DOHH2 (cell line): ENCODE measurements at regions not wholly inside any gene's neighbourhood (a gene's known extent, or its start where the extent isn't known, plus 50 kb on each side); places are given as distances from the start of the nearest gene placed in this dataset.

Experiments
- H3F3A ChIP-seq: fragments of 200-600 bp; sonication (generic), shearing (Covaris generic); 2 replicates; pipeline ENCODE4 v1.6.0; 2016; ENCODE audit warnings: antibody characterized with exemption, mild to moderate bottlenecking; ENCODE audit not compliant: control insufficient read depth, insufficient read depth
- H3K27ac ChIP-seq: fragments of 200-600 bp; sonication (generic); 2 replicates; pipeline ENCODE4 v1.5.1; 2014; ENCODE audit warnings: low read depth, mild to moderate bottlenecking, low read length, moderate library complexity
- H3K27me3 ChIP-seq: fragments of 200-600 bp; sonication (generic); 2 replicates; pipeline ENCODE4 v1.6.1; 2014; ENCODE audit warnings: mild to moderate bottlenecking, low read length, mixed read lengths; ENCODE audit not compliant: control insufficient read depth
- H3K36me3 ChIP-seq: fragments of 200-600 bp; sonication (generic); 2 replicates; pipeline ENCODE4 v1.6.1; 2014; ENCODE audit warnings: mild to moderate bottlenecking, low read length, moderate library complexity, mixed read lengths; ENCODE audit not compliant: control insufficient read depth
- H3K4me1 ChIP-seq: fragments of 200-600 bp; sonication (generic); 2 replicates; pipeline ENCODE4 v1.6.1; 2014; ENCODE audit warnings: mild to moderate bottlenecking, low read length, mixed read lengths; ENCODE audit not compliant: control insufficient read depth
- H3K4me2 ChIP-seq: fragments of 200-600 bp; sonication (generic); 2 replicates; pipeline ENCODE4 v1.6.0; 2014; ENCODE audit warnings: mild to moderate bottlenecking, low read length, moderate library complexity
- H3K4me3 ChIP-seq: fragments of 200-600 bp; sonication (generic); 2 replicates; pipeline ENCODE4 v1.5.1; 2014; ENCODE audit warnings: mild to moderate bottlenecking, low read length, mixed read lengths
- H3K79me2 ChIP-seq: fragments of 200-600 bp; sonication (generic); 2 replicates; pipeline ENCODE4 v1.6.1; 2014; ENCODE audit warnings: mild to moderate bottlenecking, low read length, mixed read lengths; ENCODE audit not compliant: control insufficient read depth
- H3K9me2 ChIP-seq: fragments of 200-600 bp; sonication (generic); replicated peaks from 2 replicates; pipeline ENCODE4 v1.6.1; 2014; ENCODE audit warnings: mild to moderate bottlenecking, low read length, mixed read lengths; ENCODE audit not compliant: control insufficient read depth
- H3K9me3 ChIP-seq: fragments of 200-600 bp; sonication (generic); 2 replicates; pipeline ENCODE4 v1.6.1; 2014; ENCODE audit warnings: antibody characterized with exemption, low read length, mixed read lengths; ENCODE audit not compliant: control insufficient read depth, insufficient read depth
- H4K20me1 ChIP-seq: fragments of 200-600 bp; sonication (generic); 2 replicates; pipeline ENCODE4 v1.6.0; 2014; ENCODE audit warnings: low read depth, mild to moderate bottlenecking, antibody characterized with exemption, low read length, moderate library complexity; ENCODE audit not compliant: control insufficient read depth, insufficient read depth
- EZH2phosphoT487 ChIP-seq: fragments of 200-600 bp; sonication (generic); IDR thresholded peaks from 2 replicates; pipeline ENCODE4 v1.6.1; 2017; ENCODE audit warnings: borderline replicate concordance, mild to moderate bottlenecking, antibody characterized with exemption, low read length, moderate library complexity, mixed read lengths
- TF ChIP-seq, protein P1 (sequence below): fragments of 200-600 bp; sonication (generic); IDR thresholded peaks from one replicate; pipeline ENCODE4 v1.5.1; 2014; ENCODE audit warnings: antibody characterized with exemption, mild to moderate bottlenecking, low read depth, low read length; ENCODE audit not compliant: poor library complexity, severe bottlenecking

DNA sequence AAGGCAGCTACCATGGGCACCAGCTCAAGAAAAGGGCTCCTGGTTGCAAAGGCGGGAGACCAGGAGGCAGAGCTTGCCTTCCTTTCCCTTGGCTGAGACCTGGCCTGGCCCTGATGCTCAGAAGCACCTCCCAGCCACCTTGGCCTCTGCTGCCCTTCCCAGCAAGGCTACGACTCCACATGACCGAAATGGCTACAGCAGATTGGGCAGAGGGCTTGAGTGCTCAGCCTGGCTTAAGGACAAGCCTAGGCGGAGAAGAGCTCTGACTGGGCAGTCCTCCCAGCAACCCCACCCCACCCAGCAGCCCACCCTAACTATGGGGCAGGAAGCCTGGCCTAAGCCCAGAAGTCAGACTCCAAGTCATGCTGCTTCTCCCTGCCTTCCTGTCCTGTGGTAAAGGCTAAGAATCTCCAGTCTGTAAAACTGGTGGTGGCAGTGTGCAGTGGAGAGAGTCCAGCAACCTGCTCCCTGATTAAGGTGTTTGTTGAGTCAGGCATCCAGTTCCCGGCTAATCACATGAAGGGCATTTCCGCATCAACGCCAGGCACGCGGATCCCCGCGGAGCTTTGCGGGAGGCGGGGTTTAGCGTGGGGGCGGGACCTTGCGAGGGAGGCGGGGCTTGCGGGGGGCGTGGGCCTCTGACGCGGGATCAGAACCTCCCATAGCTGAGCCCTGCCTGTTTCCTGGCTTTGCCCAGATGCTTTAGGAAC is 256.0 kb downstream of the BCL11A start:
- no peaks in the 10 kb centered on the region for H4K20me1 ChIP-seq

DNA sequence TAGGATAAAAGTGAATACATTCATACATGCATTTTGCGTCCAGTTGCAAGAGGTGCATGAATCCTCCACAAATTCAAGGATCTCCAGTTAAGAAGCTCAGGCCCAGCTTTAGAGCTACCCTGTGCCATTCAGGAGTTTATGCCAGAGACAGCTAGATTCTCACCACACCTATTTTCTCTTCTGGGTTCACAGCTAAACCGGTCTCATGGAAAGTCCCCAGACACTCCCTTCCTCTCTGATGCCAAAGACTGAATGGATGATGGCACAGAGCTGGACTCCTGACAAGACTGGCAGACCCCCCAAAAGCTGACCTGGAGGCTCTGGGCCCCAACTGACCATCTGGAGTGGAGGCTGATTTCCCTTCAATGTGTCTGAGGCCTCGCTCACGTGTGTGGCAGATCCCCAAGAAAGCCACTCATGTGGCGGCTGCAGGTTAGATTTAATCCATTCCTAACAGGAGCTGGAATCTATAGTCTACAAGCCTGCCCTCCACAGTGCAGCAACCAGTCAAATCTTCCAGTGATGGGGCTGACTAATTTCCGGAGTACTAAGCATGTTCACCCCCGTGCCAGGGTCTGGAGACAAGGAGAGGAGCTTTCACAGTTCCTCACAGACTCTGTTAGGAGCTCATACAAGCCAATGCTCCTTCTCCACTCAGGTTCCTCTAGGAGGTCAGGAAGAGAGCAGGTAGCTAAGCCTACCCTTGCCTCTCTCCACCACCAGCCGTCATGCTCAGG is 257.1 kb downstream of the BCL11A start:
- no peaks in the 10 kb centered on the region for H4K20me1 ChIP-seq
- 0 out of 2 replicates have a peak, but pooled peaks cover 2% of the 10 kb centered on the region for H3F3A ChIP-seq
- no peaks in the 10 kb centered on the region for H3K9me2 ChIP-seq
- H3K4me2 ChIP-seq, result no peak overlapping the region
- TF ChIP-seq EZH2phosphoT487, result no peak
- TF ChIP-seq, protein P1, sequence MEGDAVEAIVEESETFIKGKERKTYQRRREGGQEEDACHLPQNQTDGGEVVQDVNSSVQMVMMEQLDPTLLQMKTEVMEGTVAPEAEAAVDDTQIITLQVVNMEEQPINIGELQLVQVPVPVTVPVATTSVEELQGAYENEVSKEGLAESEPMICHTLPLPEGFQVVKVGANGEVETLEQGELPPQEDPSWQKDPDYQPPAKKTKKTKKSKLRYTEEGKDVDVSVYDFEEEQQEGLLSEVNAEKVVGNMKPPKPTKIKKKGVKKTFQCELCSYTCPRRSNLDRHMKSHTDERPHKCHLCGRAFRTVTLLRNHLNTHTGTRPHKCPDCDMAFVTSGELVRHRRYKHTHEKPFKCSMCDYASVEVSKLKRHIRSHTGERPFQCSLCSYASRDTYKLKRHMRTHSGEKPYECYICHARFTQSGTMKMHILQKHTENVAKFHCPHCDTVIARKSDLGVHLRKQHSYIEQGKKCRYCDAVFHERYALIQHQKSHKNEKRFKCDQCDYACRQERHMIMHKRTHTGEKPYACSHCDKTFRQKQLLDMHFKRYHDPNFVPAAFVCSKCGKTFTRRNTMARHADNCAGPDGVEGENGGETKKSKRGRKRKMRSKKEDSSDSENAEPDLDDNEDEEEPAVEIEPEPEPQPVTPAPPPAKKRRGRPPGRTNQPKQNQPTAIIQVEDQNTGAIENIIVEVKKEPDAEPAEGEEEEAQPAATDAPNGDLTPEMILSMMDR, result no peak
- no peak overlapping the region for H3K27ac ChIP-seq
- no peak overlapping the region for H3K4me3 ChIP-seq
- no peaks in the 10 kb centered on the region for H3K9me3 ChIP-seq
- no peaks in the 10 kb centered on the region for H3K79me2 ChIP-seq
- H3K4me1 ChIP-seq, result no peaks in the 10 kb centered on the region
- H3K36me3 ChIP-seq, result no peaks in the 10 kb centered on the region
- no peaks in the 10 kb centered on the region for H3K27me3 ChIP-seq

More for the DNA sequence above, 256.0 kb downstream of the BCL11A start:
- no peaks in the 10 kb centered on the region for H3K9me2 ChIP-seq
- H3K27ac ChIP-seq, result no peak overlapping the region
- TF ChIP-seq, protein P1, result no peak
- TF ChIP-seq EZH2phosphoT487, result no peak
- H3K4me1 ChIP-seq, result no peaks in the 10 kb centered on the region
- no peaks in the 10 kb centered on the region for H3K79me2 ChIP-seq
- H3K9me3 ChIP-seq, result no peaks in the 10 kb centered on the region
- H3K27me3 ChIP-seq, result no peaks in the 10 kb centered on the region
- H3K36me3 ChIP-seq, result no peaks in the 10 kb centered on the region
- no peak overlapping the region for H3K4me2 ChIP-seq
- no peak overlapping the region for H3K4me3 ChIP-seq
- 0 out of 2 replicates have a peak, but pooled peaks cover 2% of the 10 kb centered on the region for H3F3A ChIP-seq

GRCh38 chr2:60295636-60295962 is 257.9 kb downstream of the BCL11A start:
- no peaks in the 10 kb centered on the region for H3F3A ChIP-seq
- H3K9me2 ChIP-seq, result no peaks in the 10 kb centered on the region
- H3K9me3 ChIP-seq, result no peaks in the 10 kb centered on the region
- TF ChIP-seq, protein P1, result peak; percentile 19
- TF ChIP-seq EZH2phosphoT487, result no peak
- no peak overlapping the region for H3K4me2 ChIP-seq
- H3K27me3 ChIP-seq, result no peaks in the 10 kb centered on the region
- no peak overlapping the region for H3K4me3 ChIP-seq
- H3K4me1 ChIP-seq, result no peaks in the 10 kb centered on the region
- H3K36me3 ChIP-seq, result no peaks in the 10 kb centered on the region
- no peaks in the 10 kb centered on the region for H3K79me2 ChIP-seq
- no peaks in the 10 kb centered on the region for H4K20me1 ChIP-seq
- no peak overlapping the region for H3K27ac ChIP-seq
